ENCODE measurements at regions not wholly inside any gene's neighbourhood (a gene's known extent, or its start where the extent isn't known, plus 50 kb on each side); places are given as distances from the start of the nearest gene placed in this dataset.

- TF ChIP-seq CTCF (IDR thresholded peaks at IDR 0.05; ENCODE audit: low read depth, low read length) (no peak), EZH2phosphoT487 (IDR thresholded peaks at IDR 0.05; ENCODE audit: low read depth) (no peak)
Observed at GRCh38 chr18:67935638-67936037, 419.1 kb upstream of the DSEL start.

All from OCI-LY3 (cell line).